ENCODE measurements at regions not wholly inside any gene's neighbourhood (a gene's known extent, or its start where the extent isn't known, plus 50 kb on each side); places are given as distances from the start of the nearest gene placed in this dataset.

DNA sequence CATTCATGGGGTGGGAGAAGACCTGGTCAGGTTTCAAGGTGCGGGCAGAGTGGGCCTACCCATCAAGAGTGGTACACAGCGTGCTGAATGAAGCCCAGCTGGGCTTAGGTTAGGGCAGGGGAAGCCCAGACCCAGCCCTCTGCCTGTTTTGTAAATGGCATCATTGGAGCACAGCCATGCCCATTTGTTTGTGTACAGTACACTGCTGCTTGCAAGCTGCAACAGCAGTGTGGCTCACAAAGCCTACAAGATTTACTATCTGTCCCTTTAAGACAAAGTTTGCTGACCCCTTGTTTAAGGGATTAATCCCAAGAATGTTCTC lies 230.1 kb upstream of the TNRC6C start:
- TF ChIP-seq, protein P1, sequence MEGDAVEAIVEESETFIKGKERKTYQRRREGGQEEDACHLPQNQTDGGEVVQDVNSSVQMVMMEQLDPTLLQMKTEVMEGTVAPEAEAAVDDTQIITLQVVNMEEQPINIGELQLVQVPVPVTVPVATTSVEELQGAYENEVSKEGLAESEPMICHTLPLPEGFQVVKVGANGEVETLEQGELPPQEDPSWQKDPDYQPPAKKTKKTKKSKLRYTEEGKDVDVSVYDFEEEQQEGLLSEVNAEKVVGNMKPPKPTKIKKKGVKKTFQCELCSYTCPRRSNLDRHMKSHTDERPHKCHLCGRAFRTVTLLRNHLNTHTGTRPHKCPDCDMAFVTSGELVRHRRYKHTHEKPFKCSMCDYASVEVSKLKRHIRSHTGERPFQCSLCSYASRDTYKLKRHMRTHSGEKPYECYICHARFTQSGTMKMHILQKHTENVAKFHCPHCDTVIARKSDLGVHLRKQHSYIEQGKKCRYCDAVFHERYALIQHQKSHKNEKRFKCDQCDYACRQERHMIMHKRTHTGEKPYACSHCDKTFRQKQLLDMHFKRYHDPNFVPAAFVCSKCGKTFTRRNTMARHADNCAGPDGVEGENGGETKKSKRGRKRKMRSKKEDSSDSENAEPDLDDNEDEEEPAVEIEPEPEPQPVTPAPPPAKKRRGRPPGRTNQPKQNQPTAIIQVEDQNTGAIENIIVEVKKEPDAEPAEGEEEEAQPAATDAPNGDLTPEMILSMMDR (IDR thresholded peaks at IDR 0.05) = no peak
- TF ChIP-seq POLR2A (IDR thresholded peaks at IDR 0.05) = no peak
